ENCODE measurements at regions not wholly inside any gene's neighbourhood (a gene's known extent, or its start where the extent isn't known, plus 50 kb on each side); places are given as distances from the start of the nearest gene placed in this dataset.

DNA sequence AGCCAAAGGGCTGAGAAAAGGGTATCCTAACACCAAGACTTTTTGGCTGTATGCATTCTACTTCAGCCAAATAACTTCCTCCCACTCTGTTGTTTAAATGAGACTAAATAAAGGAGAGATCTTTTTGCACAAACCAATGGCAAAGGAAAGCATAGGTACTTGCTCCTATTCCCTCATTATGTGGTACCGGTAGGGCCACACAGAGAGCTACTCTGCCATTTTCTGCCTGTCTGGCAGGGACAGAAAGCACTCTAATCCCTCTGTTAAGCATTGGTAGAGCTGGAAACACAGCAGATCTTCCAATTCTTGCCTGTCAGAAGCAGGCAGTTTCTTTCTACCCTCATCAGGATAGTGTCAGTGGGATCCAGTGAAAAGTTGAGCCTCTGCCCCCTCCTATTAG is 918.3 kb upstream of the TMEFF2 start:
- TF ChIP-seq, protein P1, sequence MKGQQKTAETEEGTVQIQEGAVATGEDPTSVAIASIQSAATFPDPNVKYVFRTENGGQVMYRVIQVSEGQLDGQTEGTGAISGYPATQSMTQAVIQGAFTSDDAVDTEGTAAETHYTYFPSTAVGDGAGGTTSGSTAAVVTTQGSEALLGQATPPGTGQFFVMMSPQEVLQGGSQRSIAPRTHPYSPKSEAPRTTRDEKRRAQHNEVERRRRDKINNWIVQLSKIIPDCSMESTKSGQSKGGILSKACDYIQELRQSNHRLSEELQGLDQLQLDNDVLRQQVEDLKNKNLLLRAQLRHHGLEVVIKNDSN (IDR thresholded peaks at IDR 0.05), result no peak
- TF ChIP-seq TCF12 (IDR thresholded peaks at IDR 0.05; ENCODE audit: low read depth) (no peak), EP300 (IDR thresholded peaks at IDR 0.05; ENCODE audit: borderline replicate concordance) (no peak)

DNA sequence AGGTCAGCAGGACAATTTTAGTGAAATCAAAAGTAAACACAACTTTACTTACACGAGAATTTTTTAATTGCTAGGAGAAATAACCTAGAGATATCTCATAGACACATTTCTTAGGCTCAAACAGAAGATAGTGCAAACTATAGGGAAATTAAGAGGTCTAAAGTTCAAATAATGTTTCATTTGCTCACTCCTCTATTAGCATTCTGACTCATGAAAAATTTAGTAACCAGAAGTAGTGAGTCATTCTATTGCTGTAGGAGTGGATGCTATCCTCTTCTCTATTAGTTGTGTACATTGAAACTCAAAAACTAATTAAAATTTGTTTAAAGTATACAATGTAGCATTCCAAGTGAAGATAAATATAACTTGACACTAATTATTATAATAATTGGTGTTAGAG is 908.3 kb upstream of the TMEFF2 start:
- TF ChIP-seq FOXM1 (IDR thresholded peaks at IDR 0.05; ENCODE audit: borderline replicate concordance, low read depth), result no peak
- no peak for TF ChIP-seq TCF12 (IDR thresholded peaks at IDR 0.05; ENCODE audit: low read depth)
- TF ChIP-seq TEAD4 (IDR thresholded peaks at IDR 0.05), result no peak
- TF ChIP-seq YY1 (IDR thresholded peaks at IDR 0.05; ENCODE audit: low read depth), result no peak
- TF ChIP-seq CEBPB (IDR thresholded peaks at IDR 0.05), result no peak
- TF ChIP-seq ZBTB7A (IDR thresholded peaks at IDR 0.05; ENCODE audit: low read depth), result no peak
- TF ChIP-seq CREB1 (IDR thresholded peaks at IDR 0.05; ENCODE audit: low read depth), result no peak
- TF ChIP-seq EGR1 (IDR thresholded peaks at IDR 0.05), result no peak
- TF ChIP-seq RAD21 (IDR thresholded peaks at IDR 0.05; ENCODE audit: low read depth), result no peak
- TF ChIP-seq TAF1 (IDR thresholded peaks at IDR 0.05; ENCODE audit: low read depth), result no peak
- TF ChIP-seq, protein P1 (IDR thresholded peaks at IDR 0.05), result no peak
- TF ChIP-seq EP300 (IDR thresholded peaks at IDR 0.05; ENCODE audit: borderline replicate concordance), result no peak
- TF ChIP-seq, protein P2, sequence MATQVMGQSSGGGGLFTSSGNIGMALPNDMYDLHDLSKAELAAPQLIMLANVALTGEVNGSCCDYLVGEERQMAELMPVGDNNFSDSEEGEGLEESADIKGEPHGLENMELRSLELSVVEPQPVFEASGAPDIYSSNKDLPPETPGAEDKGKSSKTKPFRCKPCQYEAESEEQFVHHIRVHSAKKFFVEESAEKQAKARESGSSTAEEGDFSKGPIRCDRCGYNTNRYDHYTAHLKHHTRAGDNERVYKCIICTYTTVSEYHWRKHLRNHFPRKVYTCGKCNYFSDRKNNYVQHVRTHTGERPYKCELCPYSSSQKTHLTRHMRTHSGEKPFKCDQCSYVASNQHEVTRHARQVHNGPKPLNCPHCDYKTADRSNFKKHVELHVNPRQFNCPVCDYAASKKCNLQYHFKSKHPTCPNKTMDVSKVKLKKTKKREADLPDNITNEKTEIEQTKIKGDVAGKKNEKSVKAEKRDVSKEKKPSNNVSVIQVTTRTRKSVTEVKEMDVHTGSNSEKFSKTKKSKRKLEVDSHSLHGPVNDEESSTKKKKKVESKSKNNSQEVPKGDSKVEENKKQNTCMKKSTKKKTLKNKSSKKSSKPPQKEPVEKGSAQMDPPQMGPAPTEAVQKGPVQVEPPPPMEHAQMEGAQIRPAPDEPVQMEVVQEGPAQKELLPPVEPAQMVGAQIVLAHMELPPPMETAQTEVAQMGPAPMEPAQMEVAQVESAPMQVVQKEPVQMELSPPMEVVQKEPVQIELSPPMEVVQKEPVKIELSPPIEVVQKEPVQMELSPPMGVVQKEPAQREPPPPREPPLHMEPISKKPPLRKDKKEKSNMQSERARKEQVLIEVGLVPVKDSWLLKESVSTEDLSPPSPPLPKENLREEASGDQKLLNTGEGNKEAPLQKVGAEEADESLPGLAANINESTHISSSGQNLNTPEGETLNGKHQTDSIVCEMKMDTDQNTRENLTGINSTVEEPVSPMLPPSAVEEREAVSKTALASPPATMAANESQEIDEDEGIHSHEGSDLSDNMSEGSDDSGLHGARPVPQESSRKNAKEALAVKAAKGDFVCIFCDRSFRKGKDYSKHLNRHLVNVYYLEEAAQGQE (IDR thresholded peaks at IDR 0.05; ENCODE audit: low read depth), result no peak
- TF ChIP-seq, protein P3, sequence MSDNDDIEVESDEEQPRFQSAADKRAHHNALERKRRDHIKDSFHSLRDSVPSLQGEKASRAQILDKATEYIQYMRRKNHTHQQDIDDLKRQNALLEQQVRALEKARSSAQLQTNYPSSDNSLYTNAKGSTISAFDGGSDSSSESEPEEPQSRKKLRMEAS (IDR thresholded peaks at IDR 0.05), result no peak
- no peak for TF ChIP-seq NFIC (IDR thresholded peaks at IDR 0.05)

DNA sequence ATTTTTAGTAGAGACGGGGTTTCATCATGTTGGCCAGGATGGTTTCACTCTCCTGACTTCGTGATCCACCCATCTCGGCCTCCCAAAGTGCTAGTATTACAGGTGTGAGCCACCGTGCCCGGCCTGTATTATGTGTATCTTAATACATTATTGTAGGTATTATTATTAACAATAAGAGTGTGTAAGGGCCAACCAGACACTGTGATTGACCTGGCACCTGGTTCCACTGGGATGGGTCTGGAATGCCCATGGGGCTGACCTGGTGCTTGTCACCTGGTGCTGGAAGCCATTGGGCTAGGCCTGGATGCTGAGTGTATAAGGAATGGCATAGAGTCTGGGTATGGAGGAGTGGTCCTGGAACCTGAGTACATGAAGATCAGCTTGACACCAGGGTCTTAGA is 906.9 kb upstream of the TMEFF2 start:
- TF ChIP-seq FOXM1 (IDR thresholded peaks at IDR 0.05; ENCODE audit: borderline replicate concordance, low read depth), result no peak
- no peak for TF ChIP-seq ZBTB7A (IDR thresholded peaks at IDR 0.05; ENCODE audit: low read depth)
- TF ChIP-seq, protein P1 (IDR thresholded peaks at IDR 0.05), result no peak
- no peak for TF ChIP-seq EP300 (IDR thresholded peaks at IDR 0.05; ENCODE audit: borderline replicate concordance)
- TF ChIP-seq, protein P2 (IDR thresholded peaks at IDR 0.05; ENCODE audit: low read depth), result no peak
- TF ChIP-seq YY1 (IDR thresholded peaks at IDR 0.05; ENCODE audit: low read depth), result no peak
- no peak for TF ChIP-seq EGR1 (IDR thresholded peaks at IDR 0.05)
- no peak for TF ChIP-seq NFIC (IDR thresholded peaks at IDR 0.05)
- TF ChIP-seq TCF12 (IDR thresholded peaks at IDR 0.05; ENCODE audit: low read depth), result no peak
- no peak for TF ChIP-seq TAF1 (IDR thresholded peaks at IDR 0.05; ENCODE audit: low read depth)
- TF ChIP-seq TEAD4 (IDR thresholded peaks at IDR 0.05), result no peak
- TF ChIP-seq CEBPB (IDR thresholded peaks at IDR 0.05), result no peak
- TF ChIP-seq, protein P3 (IDR thresholded peaks at IDR 0.05), result no peak
- TF ChIP-seq RAD21 (IDR thresholded peaks at IDR 0.05; ENCODE audit: low read depth), result no peak
- no peak for TF ChIP-seq CREB1 (IDR thresholded peaks at IDR 0.05; ENCODE audit: low read depth)

DNA sequence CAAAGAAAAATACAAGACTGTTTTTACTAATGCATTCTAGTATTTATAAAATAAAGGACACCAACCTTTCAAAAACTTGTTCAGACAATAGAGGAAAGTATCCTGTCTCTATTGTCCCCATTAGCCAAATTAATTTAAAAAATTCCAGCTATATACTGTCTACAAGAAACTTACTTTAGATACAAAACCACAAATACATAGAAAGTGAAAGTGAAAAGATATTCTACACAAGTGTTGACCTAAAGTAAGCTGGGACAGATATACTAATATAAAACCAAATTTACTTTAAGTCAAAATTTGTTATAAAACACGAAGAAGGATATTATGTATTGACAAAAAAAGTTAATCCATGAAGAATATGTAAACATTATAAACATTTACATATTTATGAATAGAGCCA is 893.3 kb upstream of the TMEFF2 start:
- TF ChIP-seq, protein P3 (IDR thresholded peaks at IDR 0.05), result no peak
- no peak for TF ChIP-seq CEBPB (IDR thresholded peaks at IDR 0.05)
- TF ChIP-seq EP300 (IDR thresholded peaks at IDR 0.05; ENCODE audit: borderline replicate concordance), result no peak
- TF ChIP-seq, protein P2 (IDR thresholded peaks at IDR 0.05; ENCODE audit: low read depth), result no peak
- no peak for TF ChIP-seq ZBTB7A (IDR thresholded peaks at IDR 0.05; ENCODE audit: low read depth)
- no peak for TF ChIP-seq EGR1 (IDR thresholded peaks at IDR 0.05)
- TF ChIP-seq TEAD4 (IDR thresholded peaks at IDR 0.05), result no peak
- TF ChIP-seq RAD21 (IDR thresholded peaks at IDR 0.05; ENCODE audit: low read depth), result no peak
- TF ChIP-seq FOXM1 (IDR thresholded peaks at IDR 0.05; ENCODE audit: borderline replicate concordance, low read depth), result no peak
- no peak for TF ChIP-seq NFIC (IDR thresholded peaks at IDR 0.05)
